Left ventricle myocardium inferior (tissue), 1 donor: ENCODE measurements at regions not wholly inside any gene's neighbourhood (a gene's known extent, or its start where the extent isn't known, plus 50 kb on each side); places are given as distances from the start of the nearest gene placed in this dataset.
"Not testable (repeated sequence)": the region's sequence is repeated elsewhere in the genome, so short reads cannot be mapped to it uniquely, and the experiment has no call there.

Experiments used
- DNase-seq: peaks from one replicate; pipeline ENCODE4 v3.0.0-alpha.2; 2020
- H3K27ac ChIP-seq: fragments of 200-600 bp; replicated peaks from 2 replicates; pipeline ENCODE4 v1.8.0; 2021
- H3K27me3 ChIP-seq: fragments of 200-600 bp; 2 replicates; pipeline ENCODE4 v1.8.0; 2021; ENCODE audit warnings: low read depth
- H3K36me3 ChIP-seq: fragments of 200-600 bp; 2 replicates; pipeline ENCODE4 v1.8.0; 2021
- H3K4me1 ChIP-seq: fragments of 200-600 bp; 2 replicates; pipeline ENCODE4 v1.8.0; 2021
- H3K4me3 ChIP-seq: fragments of 200-600 bp; 2 replicates; pipeline ENCODE4 v1.8.0; 2021; ENCODE audit warnings: mild to moderate bottlenecking, moderate library complexity
- H3K9me3 ChIP-seq: fragments of 200-600 bp; replicated peaks from 2 replicates; pipeline ENCODE4 v1.8.0; 2021
- CTCF ChIP-seq: fragments of 200-600 bp; IDR thresholded peaks from 2 replicates; pipeline ENCODE4 v1.8.0; 2021; ENCODE audit warnings: antibody characterized with exemption, mild to moderate bottlenecking, borderline replicate concordance
- intact Hi-C: fragments of 100-400 bp; cut with micrococcal nuclease; formaldehyde crosslinking; loops from one replicate; pipeline ENCODE4 v1.11.0; 2022
- donor health status: DM: no; HTN: yes; CAD: no; lungs with severe emphysema.

GRCh38 chr6:82488403-82488802 lies 124.8 kb downstream of the TPBG start:
- Histone ChIP-seq H3K4me1 (no peaks in the 10 kb centered on the region), H3K9me3 (peaks cover 66% of the 10 kb centered on the region), H3K27ac (no peak overlapping the region), H3K27me3 (no peaks in the 10 kb centered on the region), H3K4me3 (no peak overlapping the region), H3K36me3 (no peaks in the 10 kb centered on the region)
- DNase-seq = no peak
- no peak for TF ChIP-seq CTCF
- intact Hi-C loops = no loop called here

DNA sequence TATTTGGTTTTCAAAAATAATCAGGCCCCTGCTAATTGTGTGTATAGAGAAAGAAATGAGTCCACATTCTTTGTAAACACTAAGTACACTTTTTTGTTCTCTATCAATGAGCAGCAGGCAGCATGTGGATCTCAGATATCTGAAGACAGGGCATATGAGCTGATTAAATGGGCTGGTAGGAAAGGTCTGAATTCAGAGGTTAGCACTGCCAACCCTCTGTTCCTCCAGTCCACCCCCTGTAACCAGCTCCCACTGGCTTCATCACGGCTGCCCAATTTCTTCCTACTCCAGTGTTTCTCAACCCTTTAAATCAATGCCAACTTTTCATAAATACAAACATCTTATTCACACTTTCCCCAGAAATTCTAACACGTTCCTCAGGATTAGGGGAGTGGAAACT lies 128.5 kb downstream of the TPBG start:
- Histone ChIP-seq H3K36me3 (no peaks in the 10 kb centered on the region), H3K27me3 (no peaks in the 10 kb centered on the region), H3K4me3 (no peak overlapping the region), H3K9me3 (peaks cover 36% of the 10 kb centered on the region), H3K4me1 (no peaks in the 10 kb centered on the region), H3K27ac (no peak overlapping the region)
- intact Hi-C loops = no loop called here
- DNase-seq = no peak
- no peak for TF ChIP-seq CTCF

DNA sequence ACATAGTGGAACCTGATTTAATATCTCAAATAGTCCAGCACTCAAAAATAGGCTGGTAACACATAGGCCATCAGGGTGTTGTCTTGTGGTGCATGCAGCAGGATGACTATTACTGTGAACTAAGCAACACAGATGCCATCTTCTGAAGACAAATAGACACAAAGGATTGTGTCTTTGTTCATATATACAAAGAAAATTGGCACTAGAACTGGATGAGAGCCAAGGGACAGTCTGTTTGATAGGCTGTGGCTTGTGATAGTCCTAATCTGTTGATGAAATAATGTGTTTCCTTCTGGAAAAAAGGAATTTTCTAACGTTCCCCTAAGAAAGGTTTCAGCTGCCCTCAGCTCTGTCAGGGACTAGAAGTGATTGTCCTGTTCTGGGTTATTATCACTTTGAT lies 129.8 kb downstream of the TPBG start:
- Histone ChIP-seq H3K9me3 (peaks cover 23% of the 10 kb centered on the region), H3K36me3 (no peaks in the 10 kb centered on the region), H3K27me3 (no peaks in the 10 kb centered on the region), H3K4me1 (no peaks in the 10 kb centered on the region), H3K27ac (no peak overlapping the region), H3K4me3 (no peak overlapping the region)
- DNase-seq = no peak
- TF ChIP-seq CTCF = no peak
- intact Hi-C loops = no loop called here

- intact Hi-C loops = no loop called here
- Histone ChIP-seq H3K27ac (no peak overlapping the region), H3K36me3 (no peaks in the 10 kb centered on the region), H3K9me3 (peaks cover 14% of the 10 kb centered on the region), H3K4me1 (no peaks in the 10 kb centered on the region), H3K4me3 (no peak overlapping the region), H3K27me3 (no peaks in the 10 kb centered on the region)
- DNase-seq = no peak
- no peak for TF ChIP-seq CTCF
Observed at GRCh38 chr6:82494367-82494766, 130.8 kb downstream of the TPBG start.

GRCh38 chr6:82501901-82502300 lies 138.3 kb downstream of the TPBG start:
- H3K27ac ChIP-seq, H3K36me3 ChIP-seq, intact Hi-C loops, H3K4me3 ChIP-seq, H3K27me3 ChIP-seq, H3K4me1 ChIP-seq, H3K9me3 ChIP-seq, DNase-seq: not testable (repeated sequence)

GRCh38 chr6:82506526-82506925 lies 142.9 kb downstream of the TPBG start:
- Histone ChIP-seq H3K27me3 (no peaks in the 10 kb centered on the region), H3K36me3 (no peaks in the 10 kb centered on the region)
- TF ChIP-seq CTCF = no peak

More at GRCh38 chr6:82506526-82506925, 142.9 kb downstream of the TPBG start:
- DNase-seq = no peak
- Histone ChIP-seq H3K27ac (no peak overlapping the region), H3K4me1 (no peaks in the 10 kb centered on the region), H3K4me3 (no peak overlapping the region), H3K9me3 (no peaks in the 10 kb centered on the region)
- intact Hi-C loops = no loop called here
